Urothelium cell line (cell line): ENCODE measurements at regions not wholly inside any gene's neighbourhood (a gene's known extent, or its start where the extent isn't known, plus 50 kb on each side); places are given as distances from the start of the nearest gene placed in this dataset.

Experiments used
- DNase-seq: peaks from one replicate; pipeline ENCODE4 v3.0.0; 2011; ENCODE audit warnings: low spot score, mixed read lengths
- FAIRE-seq: peaks from 2 replicates; lab custom pipeline; 2011; peaks lifted over from hg19 to GRCh38; lab: Jason Lieb, UNC

- DNase-seq, result no peak
- no peak for FAIRE-seq
These were observed 315.8 kb downstream of the MID1IP1 start for GRCh38 chrX:39117101-39117500.

GRCh38 chrX:39121903-39122302 is 320.6 kb downstream of the MID1IP1 start:
- FAIRE-seq, result no peak

GRCh38 chrX:39125834-39126233 is 324.6 kb downstream of the MID1IP1 start:
- FAIRE-seq (no peak), DNase-seq (no peak)

More at GRCh38 chrX:39121903-39122302, 320.6 kb downstream of the MID1IP1 start:
- no peak for DNase-seq

- DNase-seq (no peak), FAIRE-seq (no peak)
These were observed 332.7 kb downstream of the MID1IP1 start for GRCh38 chrX:39133971-39134370.

GRCh38 chrX:39137363-39137954 is 336.2 kb downstream of the MID1IP1 start:
- FAIRE-seq (no peak), DNase-seq (no peak)

GRCh38 chrX:39140581-39140980 is 339.3 kb downstream of the MID1IP1 start:
- FAIRE-seq, result no peak
- no peak for DNase-seq

GRCh38 chrX:39144323-39144722 is 343.1 kb downstream of the MID1IP1 start:
- no peak for FAIRE-seq

GRCh38 chrX:39144956-39145355 is 343.7 kb downstream of the MID1IP1 start:
- DNase-seq, result no peak
- FAIRE-seq, result no peak

More at GRCh38 chrX:39144323-39144722, 343.1 kb downstream of the MID1IP1 start:
- no peak for DNase-seq

GRCh38 chrX:39145859-39146258 is 344.6 kb downstream of the MID1IP1 start:
- FAIRE-seq (no peak), DNase-seq (no peak)

GRCh38 chrX:39149761-39150160 is 348.5 kb downstream of the MID1IP1 start:
- FAIRE-seq (no peak), DNase-seq (peak; percentile 6)

- FAIRE-seq (no peak), DNase-seq (no peak)
These were observed 349.0 kb downstream of the MID1IP1 start for GRCh38 chrX:39150220-39150619.

- FAIRE-seq, result no peak
- DNase-seq, result no peak
These were observed 349.4 kb downstream of the MID1IP1 start for GRCh38 chrX:39150621-39151020.

- FAIRE-seq (no peak), DNase-seq (peak; percentile 10)
These were observed 350.9 kb downstream of the MID1IP1 start for GRCh38 chrX:39152106-39152649.

GRCh38 chrX:39156051-39156450 is 354.8 kb downstream of the MID1IP1 start:
- DNase-seq (peak; percentile 11), FAIRE-seq (no peak)

GRCh38 chrX:39157006-39157405 is 355.7 kb downstream of the MID1IP1 start:
- FAIRE-seq, result no peak
- no peak for DNase-seq

- no peak for FAIRE-seq
- DNase-seq, result peak; percentile 27
These were observed 356.5 kb downstream of the MID1IP1 start for GRCh38 chrX:39157796-39158195.

- FAIRE-seq (no peak), DNase-seq (peak; percentile 40)
These were observed 357.8 kb downstream of the MID1IP1 start for GRCh38 chrX:39158801-39159657.

GRCh38 chrX:39159921-39160507 is 358.8 kb downstream of the MID1IP1 start:
- FAIRE-seq (no peak), DNase-seq (no peak)

- DNase-seq, result no peak
- no peak for FAIRE-seq
These were observed 360.5 kb downstream of the MID1IP1 start for GRCh38 chrX:39161611-39162255.

GRCh38 chrX:39162322-39162735 is 361.1 kb downstream of the MID1IP1 start:
- FAIRE-seq (no peak), DNase-seq (no peak)

GRCh38 chrX:39163581-39164126 is 362.4 kb downstream of the MID1IP1 start:
- FAIRE-seq, result no peak
- DNase-seq, result no peak
